ENCODE measurements at regions not wholly inside any gene's neighbourhood (a gene's known extent, or its start where the extent isn't known, plus 50 kb on each side); places are given as distances from the start of the nearest gene placed in this dataset.

GRCh38 chr2:19670303-19670702, 231.5 kb downstream of the TTC32 start:
- DNase-seq (ENCODE audit: low spot score in 2 of 2) = no peak
- 81 to 84% methylated on average over 2 of the region's 2 CpGs for WGBS, 2 donors

DNA sequence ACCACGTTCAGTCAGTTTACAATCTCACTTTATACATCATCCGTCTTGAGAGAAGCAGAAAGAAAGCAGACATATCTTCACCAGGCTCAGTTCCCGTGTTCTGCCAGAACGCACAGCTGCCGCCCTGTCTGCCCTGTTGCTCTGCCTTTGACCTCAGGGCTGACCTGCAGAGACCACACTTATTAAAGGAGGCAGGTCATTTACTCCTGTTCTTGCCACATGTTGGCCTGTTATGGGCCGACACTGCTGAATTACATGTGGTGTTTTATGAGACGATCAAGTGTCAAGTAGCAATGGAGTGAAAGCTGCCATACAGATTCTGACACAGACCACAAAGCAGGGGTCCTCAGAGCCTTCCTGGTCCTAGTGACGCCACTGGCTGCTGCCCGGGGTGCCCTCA, 232.2 kb downstream of the TTC32 start:
- no peak for TF ChIP-seq POLR2A (IDR thresholded peaks at IDR 0.05)
- TF ChIP-seq CTCF (IDR thresholded peaks at IDR 0.05) = no peak
- TF ChIP-seq EP300 (IDR thresholded peaks at IDR 0.05) = no peak
- no peak for DNase-seq (ENCODE audit: low spot score in 2 of 2)
- WGBS, 2 donors = 56 to 71% methylated on average over 9 of the region's 9 CpGs
- Histone ChIP-seq H3K4me1 (peaks cover 0 to 8% (median 0%) of the 10 kb centered on the region in 4 donors), H3K27me3 (no peaks in the 10 kb centered on the region), H3K9me3 (no peaks in the 10 kb centered on the region), H3K36me3 (no peaks in the 10 kb centered on the region), H3K4me3 (no peak overlapping the region), H3K27ac (no peak overlapping the region)

More at GRCh38 chr2:19670303-19670702, 231.5 kb downstream of the TTC32 start:
- Histone ChIP-seq H3K36me3 (no peaks in the 10 kb centered on the region), H3K4me1 (peaks cover 0 to 9% (median 0%) of the 10 kb centered on the region in 4 donors), H3K27ac (no peak overlapping the region), H3K4me3 (no peak overlapping the region), H3K27me3 (no peaks in the 10 kb centered on the region), H3K9me3 (no peaks in the 10 kb centered on the region)
- no peak for TF ChIP-seq POLR2A (IDR thresholded peaks at IDR 0.05)
- TF ChIP-seq CTCF (IDR thresholded peaks at IDR 0.05) = no peak
- TF ChIP-seq EP300 (IDR thresholded peaks at IDR 0.05) = no peak

DNA sequence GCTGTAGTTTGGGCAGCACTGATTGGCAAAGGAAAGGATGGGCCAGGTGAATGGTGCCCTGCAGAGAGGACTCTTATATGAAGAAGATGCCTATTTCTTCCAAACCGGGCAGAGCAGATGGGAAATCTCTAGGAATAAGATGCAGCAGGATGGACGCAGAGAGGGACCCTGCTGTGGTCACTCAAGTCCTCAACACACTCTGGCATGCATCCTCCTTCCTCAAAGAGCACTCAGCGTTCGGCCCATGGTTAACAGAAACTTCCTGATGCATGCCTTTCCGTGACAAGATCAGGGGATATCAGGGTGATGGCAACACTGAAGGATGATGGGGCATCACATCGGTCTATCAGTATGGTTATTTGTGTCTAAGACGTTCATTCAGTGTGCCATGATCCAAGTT, 232.7 kb downstream of the TTC32 start:
- Histone ChIP-seq H3K36me3 (no peaks in the 10 kb centered on the region), H3K4me1 (peaks cover 0 to 5% (median 0%) of the 10 kb centered on the region in 4 donors), H3K4me3 (no peak overlapping the region), H3K27me3 (no peaks in the 10 kb centered on the region), H3K9me3 (no peaks in the 10 kb centered on the region), H3K27ac (no peak overlapping the region)
- WGBS, 2 donors = 76 to 85% methylated on average over 7 of the region's 7 CpGs
- no peak for DNase-seq (ENCODE audit: low spot score in 2 of 2)
- TF ChIP-seq CTCF (IDR thresholded peaks at IDR 0.05) (no peak), EP300 (IDR thresholded peaks at IDR 0.05) (no peak), POLR2A (IDR thresholded peaks at IDR 0.05) (no peak)

GRCh38 chr2:19667536-19667949, 234.2 kb downstream of the TTC32 start:
- H3K4me3 ChIP-seq = no peak overlapping the region
- H3K36me3 ChIP-seq = no peaks in the 10 kb centered on the region
- no peak for TF ChIP-seq CTCF (IDR thresholded peaks at IDR 0.05)
- no peaks in the 10 kb centered on the region for H3K4me1 ChIP-seq
- 41 to 48% methylated on average over 8 of the region's 8 CpGs for WGBS, 2 donors
- H3K27ac ChIP-seq = no peak overlapping the region
- H3K9me3 ChIP-seq = no peaks in the 10 kb centered on the region
- no peak for DNase-seq (ENCODE audit: low spot score in 2 of 2)
- no peaks in the 10 kb centered on the region for H3K27me3 ChIP-seq

- TF ChIP-seq POLR2A (IDR thresholded peaks at IDR 0.05) (no peak), CTCF (IDR thresholded peaks at IDR 0.05) (peak in 1 of 5 experiments; percentile 11)
- H3K27ac ChIP-seq = no peak overlapping the region
- H3K27me3 ChIP-seq = no peaks in the 10 kb centered on the region
- H3K4me3 ChIP-seq = no peak overlapping the region
- H3K36me3 ChIP-seq = no peaks in the 10 kb centered on the region
- H3K9me3 ChIP-seq = no peaks in the 10 kb centered on the region
- 56 to 59% methylated on average over 3 of the region's 3 CpGs for WGBS, 2 donors
- no peak for DNase-seq (ENCODE audit: low spot score in 2 of 2)
- H3K4me1 ChIP-seq = no peaks in the 10 kb centered on the region
Measured at GRCh38 chr2:19667085-19667484, 234.7 kb downstream of the TTC32 start.
